PFSK-1 (cell line): ENCODE measurements at regions not wholly inside any gene's neighbourhood (a gene's known extent, or its start where the extent isn't known, plus 50 kb on each side); places are given as distances from the start of the nearest gene placed in this dataset.

Source experiments
- FOXP2 ChIP-seq: optimal IDR thresholded peaks from 2 replicates; pipeline ENCODE3; 2011; ENCODE audit warnings: borderline replicate concordance, control low read depth, inconsistent platforms; ENCODE audit not compliant: insufficient read depth; ENCODE audit errors: extremely low read length, extremely low read depth
- POLR2AphosphoS5 ChIP-seq: IDR thresholded peaks from 2 replicates; pipeline ENCODE4 v1.6.1; 2012; ENCODE audit warnings: low read depth, mild to moderate bottlenecking, control low read depth, low read length, moderate library complexity
- SIN3A ChIP-seq: IDR thresholded peaks from 2 replicates; pipeline ENCODE4 v1.6.1; 2012; ENCODE audit warnings: mild to moderate bottlenecking, low read length, moderate library complexity, borderline replicate concordance; ENCODE audit not compliant: insufficient read depth
- TAF1 ChIP-seq: IDR thresholded peaks from 2 replicates; pipeline ENCODE4 v1.6.1; 2012; ENCODE audit warnings: low read length, control low read depth, borderline replicate concordance; ENCODE audit not compliant: insufficient read depth
- TF ChIP-seq, protein P1 (sequence below), 2 experiments: IDR thresholded peaks; 2 replicates each; pipeline versions ENCODE4 v1.6.1 to v1.8.0; 2011 to 2012; ENCODE audit warnings: low read depth in 2 of 2, low read length in 2 of 2, control low read depth in 1 of 2, inconsistent platforms in 1 of 2, mild to moderate bottlenecking in 1 of 2, moderate library complexity in 1 of 2; ENCODE audit not compliant: insufficient read depth in 1 of 2

DNA sequence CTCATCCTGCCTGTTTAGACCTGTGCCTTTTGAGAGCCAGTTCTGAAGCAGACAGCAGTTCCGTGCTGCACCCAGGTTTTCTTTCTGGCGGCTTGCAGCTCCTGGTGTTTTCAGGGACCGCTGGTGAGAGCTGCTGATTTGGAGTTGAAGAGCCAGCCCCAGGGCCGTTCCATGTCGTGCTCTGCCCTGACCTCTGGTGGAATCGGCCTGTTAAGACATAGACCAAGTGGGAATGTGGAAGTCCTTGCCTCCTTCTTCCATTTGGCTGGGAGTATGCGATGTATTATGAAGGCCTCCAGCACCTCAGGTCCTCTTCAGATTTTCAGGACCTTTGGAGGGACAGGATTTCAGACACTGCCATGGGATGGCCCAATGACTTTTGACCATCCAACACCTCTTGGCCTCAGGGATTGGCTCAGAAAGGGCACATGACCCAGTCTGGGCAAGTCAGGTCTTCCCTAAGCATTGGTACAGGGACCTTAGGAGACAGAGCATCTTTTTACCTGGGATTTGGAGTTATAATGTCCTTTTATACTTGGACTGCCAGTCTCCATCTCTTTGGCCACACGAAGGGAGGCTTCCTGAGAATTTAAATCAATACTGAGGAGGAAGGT lies 136.1 kb upstream of the CLINT1 start:
- TF ChIP-seq POLR2AphosphoS5 (no peak), FOXP2 (no peak), TAF1 (no peak), SIN3A (no peak)
- TF ChIP-seq, protein P1, sequence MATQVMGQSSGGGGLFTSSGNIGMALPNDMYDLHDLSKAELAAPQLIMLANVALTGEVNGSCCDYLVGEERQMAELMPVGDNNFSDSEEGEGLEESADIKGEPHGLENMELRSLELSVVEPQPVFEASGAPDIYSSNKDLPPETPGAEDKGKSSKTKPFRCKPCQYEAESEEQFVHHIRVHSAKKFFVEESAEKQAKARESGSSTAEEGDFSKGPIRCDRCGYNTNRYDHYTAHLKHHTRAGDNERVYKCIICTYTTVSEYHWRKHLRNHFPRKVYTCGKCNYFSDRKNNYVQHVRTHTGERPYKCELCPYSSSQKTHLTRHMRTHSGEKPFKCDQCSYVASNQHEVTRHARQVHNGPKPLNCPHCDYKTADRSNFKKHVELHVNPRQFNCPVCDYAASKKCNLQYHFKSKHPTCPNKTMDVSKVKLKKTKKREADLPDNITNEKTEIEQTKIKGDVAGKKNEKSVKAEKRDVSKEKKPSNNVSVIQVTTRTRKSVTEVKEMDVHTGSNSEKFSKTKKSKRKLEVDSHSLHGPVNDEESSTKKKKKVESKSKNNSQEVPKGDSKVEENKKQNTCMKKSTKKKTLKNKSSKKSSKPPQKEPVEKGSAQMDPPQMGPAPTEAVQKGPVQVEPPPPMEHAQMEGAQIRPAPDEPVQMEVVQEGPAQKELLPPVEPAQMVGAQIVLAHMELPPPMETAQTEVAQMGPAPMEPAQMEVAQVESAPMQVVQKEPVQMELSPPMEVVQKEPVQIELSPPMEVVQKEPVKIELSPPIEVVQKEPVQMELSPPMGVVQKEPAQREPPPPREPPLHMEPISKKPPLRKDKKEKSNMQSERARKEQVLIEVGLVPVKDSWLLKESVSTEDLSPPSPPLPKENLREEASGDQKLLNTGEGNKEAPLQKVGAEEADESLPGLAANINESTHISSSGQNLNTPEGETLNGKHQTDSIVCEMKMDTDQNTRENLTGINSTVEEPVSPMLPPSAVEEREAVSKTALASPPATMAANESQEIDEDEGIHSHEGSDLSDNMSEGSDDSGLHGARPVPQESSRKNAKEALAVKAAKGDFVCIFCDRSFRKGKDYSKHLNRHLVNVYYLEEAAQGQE (IDR thresholded peaks at IDR 0.05; ENCODE audit: insufficient read depth in 1 of 2, low read depth in 2 of 2, low read length in 2 of 2) = no peak

DNA sequence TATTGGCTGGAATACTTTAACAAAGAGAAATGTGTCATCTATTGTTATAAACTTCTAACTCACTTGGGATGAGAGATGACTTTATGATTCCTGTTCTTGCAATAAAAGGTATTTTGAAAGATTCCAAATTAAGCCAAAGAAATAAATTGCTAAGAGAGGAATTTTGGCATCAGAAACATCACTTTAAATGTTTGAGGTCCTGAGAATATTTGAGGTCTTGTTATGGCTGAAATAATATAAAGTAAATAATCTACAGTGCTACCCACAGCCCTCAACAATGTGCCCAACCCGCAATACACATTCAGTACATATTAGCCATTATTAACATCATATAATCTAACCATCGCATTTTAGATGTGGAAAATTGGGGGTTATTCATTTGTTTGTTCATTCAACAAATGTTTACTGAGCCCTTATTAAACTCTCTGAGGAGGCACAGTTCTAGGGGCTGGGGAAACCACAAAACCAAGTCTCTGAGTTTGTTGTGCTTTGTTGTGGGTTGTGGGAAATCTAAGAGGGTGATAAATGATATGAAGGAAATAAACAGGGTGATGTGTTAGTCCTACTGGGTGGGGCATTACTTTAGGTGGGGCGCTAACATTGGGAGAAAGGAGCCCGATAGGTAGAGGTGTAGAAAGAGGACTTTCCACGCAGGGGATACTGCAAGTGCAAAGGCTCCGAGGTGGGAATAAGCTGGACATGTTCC lies 135.2 kb upstream of the CLINT1 start:
- TF ChIP-seq, protein P1 (IDR thresholded peaks at IDR 0.05; ENCODE audit: insufficient read depth in 1 of 2, low read depth in 2 of 2, low read length in 2 of 2) = no peak
- TF ChIP-seq POLR2AphosphoS5 (no peak), FOXP2 (no peak), TAF1 (no peak), SIN3A (no peak)

DNA sequence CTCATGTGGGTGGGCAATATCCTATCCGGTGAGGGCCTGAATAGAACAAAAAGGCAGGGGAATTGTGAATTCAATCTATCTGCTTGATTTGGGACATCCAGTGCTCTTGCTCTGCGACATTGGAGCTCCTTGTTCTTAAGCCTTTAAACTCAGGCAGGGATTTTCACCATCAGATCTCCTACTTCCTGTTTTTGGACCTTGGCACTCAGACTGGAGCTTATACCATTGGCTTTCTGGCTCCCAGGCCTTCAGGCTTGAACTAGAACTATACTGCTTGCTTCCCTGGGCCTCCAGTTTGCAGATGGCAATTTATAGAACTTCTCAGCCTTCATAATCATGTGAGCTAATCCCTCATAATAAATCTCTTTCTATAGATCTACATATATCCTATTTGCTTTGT lies 134.3 kb upstream of the CLINT1 start:
- TF ChIP-seq, protein P1 (IDR thresholded peaks at IDR 0.05; ENCODE audit: insufficient read depth in 1 of 2, low read depth in 2 of 2, low read length in 2 of 2) = no peak
- no peak for TF ChIP-seq TAF1
- TF ChIP-seq FOXP2 = no peak
- no peak for TF ChIP-seq SIN3A
- TF ChIP-seq POLR2AphosphoS5 = no peak

DNA sequence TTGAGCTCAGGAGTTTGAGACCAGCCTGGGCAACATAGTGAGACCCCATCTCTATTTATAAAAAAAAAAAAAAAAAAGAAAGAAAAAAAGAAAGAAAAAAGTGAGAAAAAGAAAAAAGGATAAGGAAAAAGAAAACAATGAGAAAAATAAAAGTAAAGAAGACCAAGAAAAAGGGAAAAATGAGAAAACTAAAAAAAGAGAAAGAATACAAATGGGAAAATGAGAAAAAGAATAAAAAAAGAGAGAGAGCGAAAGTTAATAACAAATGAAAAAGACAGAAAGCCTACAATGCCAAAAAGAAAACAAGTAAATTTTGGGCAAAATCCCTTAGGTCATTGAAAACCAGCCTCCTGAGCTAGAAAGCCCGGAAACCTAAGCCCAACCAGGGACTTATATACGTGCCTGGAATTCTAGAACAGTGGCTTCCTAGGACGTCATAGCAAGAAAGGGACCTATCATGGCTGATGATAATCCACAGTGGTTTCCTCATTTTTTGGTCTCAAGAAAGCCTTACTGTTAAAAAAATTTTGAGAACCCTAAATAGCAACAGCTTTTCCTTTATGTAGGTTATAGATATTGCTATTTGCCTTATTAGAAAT lies 131.7 kb upstream of the CLINT1 start:
- TF ChIP-seq TAF1 (no peak), SIN3A (no peak), POLR2AphosphoS5 (no peak), FOXP2 (no peak)
- TF ChIP-seq, protein P1 (IDR thresholded peaks at IDR 0.05; ENCODE audit: insufficient read depth in 1 of 2, low read depth in 2 of 2, low read length in 2 of 2) = no peak

DNA sequence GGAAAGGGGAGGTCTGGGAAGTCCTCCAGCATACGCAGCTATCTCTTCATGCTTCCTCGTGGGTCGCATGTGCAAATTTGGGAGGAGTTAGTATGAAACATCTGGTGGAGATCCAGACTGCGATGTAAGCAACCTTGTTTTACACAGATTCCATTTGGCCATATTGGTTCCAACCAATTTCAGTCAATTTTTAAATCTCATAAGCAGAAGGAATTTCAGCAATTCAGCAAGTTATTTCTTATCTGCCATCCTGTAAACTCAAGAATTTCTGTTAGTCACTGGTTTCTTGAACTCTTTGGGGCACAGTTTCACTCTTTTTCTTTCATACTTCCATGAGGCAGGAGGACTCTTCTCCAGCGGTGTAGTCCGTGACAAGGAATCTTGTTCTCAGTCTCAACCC lies 130.4 kb upstream of the CLINT1 start:
- TF ChIP-seq, protein P1 (IDR thresholded peaks at IDR 0.05; ENCODE audit: insufficient read depth in 1 of 2, low read depth in 2 of 2, low read length in 2 of 2) = no peak
- TF ChIP-seq TAF1 (no peak), SIN3A (no peak), POLR2AphosphoS5 (no peak), FOXP2 (no peak)
